A549 (cell line): ENCODE measurements at regions not wholly inside any gene's neighbourhood (a gene's known extent, or its start where the extent isn't known, plus 50 kb on each side); places are given as distances from the start of the nearest gene placed in this dataset.

Experiments
- ATAC-seq, 2 experiments: fragments of 200-7000 bp in 1 of 2; fragments of >200 bp in 1 of 2; cut with Nextera tagmentation in 1 of 2; cut with Tn5 transposase in 1 of 2; 3 replicates each; pipeline versions ENCODE4 v1.8.0 to v1.9.1; 2018 to 2020; ENCODE audit warnings: mild to moderate bottlenecking in 1 of 2, moderate library complexity in 1 of 2
- CTCF ChIA-PET: fragments of 300-600 bp; sonication (Branson Sonifier 250); formaldehyde crosslinking; extraction: SDS; loops from one replicate; lab custom pipeline; 2021; ENCODE audit warnings: antibody characterized with exemption, inconsistent platforms; lab: Yijun Ruan, JAX
- POLR2A ChIA-PET: fragments of 350-600 bp; formaldehyde crosslinking; extraction: SDS; loops from one replicate; lab custom pipeline; 2021; ENCODE audit warnings: antibody characterized with exemption, inconsistent platforms; lab: Yijun Ruan, JAX
- DNase-seq, 2 experiments: peaks; one replicate each; pipeline versions ENCODE4 v3.0.0 to v3.0.0-alpha.2; 2011 to 2016; ENCODE audit warnings: low read depth in 1 of 2, low spot score in 1 of 2
- FAIRE-seq: peaks from 2 replicates; lab custom pipeline; 2011; peaks lifted over from hg19 to GRCh38; lab: Jason Lieb, UNC
- H3K27ac ChIP-seq, 2 experiments: fragments of >200 bp; sonication (Bioruptor Twin); formaldehyde crosslinking; 3 replicates each; pipeline ENCODE4 v1.5.1; 2016 to 2017
- H3K4me1 ChIP-seq: fragments of >200 bp; sonication (Bioruptor Twin); formaldehyde crosslinking; 3 replicates; pipeline ENCODE4 v1.6.1; 2016
- H3K4me2 ChIP-seq: fragments of >200 bp; sonication (Bioruptor Twin); formaldehyde crosslinking; 3 replicates; pipeline ENCODE4 v1.6.1; 2016
- H3K4me3 ChIP-seq: fragments of >200 bp; sonication (Bioruptor Twin); formaldehyde crosslinking; 3 replicates; pipeline ENCODE4 v1.5.1; 2016
- H3K9me3 ChIP-seq: fragments of >200 bp; sonication (Bioruptor Twin); formaldehyde crosslinking; 3 replicates; pipeline ENCODE4 v1.6.1; 2016
- CBX2 ChIP-seq: fragments of 200-600 bp; sonication (generic); IDR thresholded peaks from 2 replicates; pipeline ENCODE4 v1.6.1; 2016; ENCODE audit warnings: low read depth, mild to moderate bottlenecking, borderline replicate concordance
- CHD2 ChIP-seq: fragments of 150-350 bp; IDR thresholded peaks from 2 replicates; pipeline ENCODE4 v1.6.1; 2014; ENCODE audit warnings: low read length; ENCODE audit not compliant: partially characterized antibody
- EHF ChIP-seq: fragments of 250-450 bp; sonication (Bioruptor Pico); IDR thresholded peaks from 2 replicates; pipeline ENCODE4 v1.5.0; 2020; ENCODE audit warnings: mild to moderate bottlenecking
- HEYL ChIP-seq: fragments of 250-450 bp; sonication (Bioruptor Pico); IDR thresholded peaks from 2 replicates; pipeline ENCODE4 v1.8.0; 2021; ENCODE audit warnings: mild to moderate bottlenecking, moderate library complexity
- JUNB ChIP-seq: fragments of >200 bp; sonication (Bioruptor Twin); formaldehyde crosslinking; IDR thresholded peaks from 2 replicates; pipeline ENCODE4 v1.6.1; 2016
- MAFK ChIP-seq: fragments of 450-650 bp; IDR thresholded peaks from 2 replicates; pipeline ENCODE4 v1.6.1; 2014; ENCODE audit not compliant: partially characterized antibody
- MAZ ChIP-seq: fragments of 150-350 bp; IDR thresholded peaks from 2 replicates; pipeline ENCODE4 v1.6.1; 2014; ENCODE audit warnings: antibody characterized with exemption, low read depth, low read length, borderline replicate concordance
- NPAS2 ChIP-seq: fragments of 250-450 bp; sonication (Bioruptor Pico); IDR thresholded peaks from 2 replicates; pipeline ENCODE4 v1.8.0; 2022; ENCODE audit warnings: mild to moderate bottlenecking, moderate library complexity, borderline replicate concordance
- NR3C1 ChIP-seq: fragments of >200 bp; sonication (Bioruptor Twin); formaldehyde crosslinking; IDR thresholded peaks from 3 replicates; pipeline ENCODE4 v1.6.1; 2017
- PHF8 ChIP-seq: fragments of 200-600 bp; sonication (generic); IDR thresholded peaks from 2 replicates; pipeline ENCODE4 v1.6.1; 2016; ENCODE audit warnings: low read depth, mild to moderate bottlenecking, antibody characterized with exemption, moderate library complexity, borderline replicate concordance
- SREBF2 ChIP-seq: fragments of 450-650 bp; IDR thresholded peaks from 2 replicates; pipeline ENCODE4 v1.6.1; 2014; ENCODE audit warnings: mild to moderate bottlenecking, moderate library complexity
- TP53 ChIP-seq: fragments of 250-450 bp; sonication (Bioruptor Pico); IDR thresholded peaks from 2 replicates; pipeline ENCODE4 v1.5.0; 2021; ENCODE audit warnings: mild to moderate bottlenecking, moderate library complexity
- ZFP36 ChIP-seq: fragments of 450-650 bp; IDR thresholded peaks from 2 replicates; pipeline ENCODE4 v1.6.1; 2014; ENCODE audit warnings: borderline replicate concordance; ENCODE audit not compliant: partially characterized antibody
- WGBS: methylation state at CpG from one replicate; pipeline ENCODE4 v1.1.6; 2017; ENCODE audit errors: missing lambda C conversion rate; 5-methylcytosine and 5-hydroxymethylcytosine counted together
- TF ChIP-seq, protein P1 (sequence below): fragments of >200 bp; sonication (Bioruptor Twin); formaldehyde crosslinking; IDR thresholded peaks from 3 replicates; pipeline ENCODE4 v1.6.1; 2016
- TF ChIP-seq, protein P2 (sequence below): fragments of 250-450 bp; sonication (Bioruptor Pico); IDR thresholded peaks from 2 replicates; pipeline ENCODE4 v1.5.0; 2020; ENCODE audit warnings: low read depth, mild to moderate bottlenecking, moderate library complexity
- TF ChIP-seq, protein P3 (sequence below): IDR thresholded peaks from 2 replicates; pipeline ENCODE4 v1.6.1; 2012; ENCODE audit warnings: low read depth, borderline replicate concordance
- TF ChIP-seq, protein P4 (sequence below): fragments of >200 bp; sonication (Bioruptor Twin); formaldehyde crosslinking; IDR thresholded peaks from 2 replicates; pipeline ENCODE4 v1.6.1; 2016
- TF ChIP-seq, protein P5 (sequence below): fragments of 250-450 bp; sonication (Bioruptor Pico); IDR thresholded peaks from 2 replicates; pipeline ENCODE4 v1.5.0; 2021; ENCODE audit warnings: mild to moderate bottlenecking, moderate library complexity, borderline replicate concordance
- TF ChIP-seq, protein P6 (sequence below): fragments of 150-350 bp; IDR thresholded peaks from 2 replicates; pipeline ENCODE4 v1.6.1; 2014; ENCODE audit warnings: low read depth, mild to moderate bottlenecking, low read length
- TF ChIP-seq, protein P7 (sequence below): fragments of 200-600 bp; sonication (generic); IDR thresholded peaks from 2 replicates; pipeline ENCODE4 v1.6.1; 2016; ENCODE audit warnings: antibody characterized with exemption, mild to moderate bottlenecking, moderate library complexity

DNA sequence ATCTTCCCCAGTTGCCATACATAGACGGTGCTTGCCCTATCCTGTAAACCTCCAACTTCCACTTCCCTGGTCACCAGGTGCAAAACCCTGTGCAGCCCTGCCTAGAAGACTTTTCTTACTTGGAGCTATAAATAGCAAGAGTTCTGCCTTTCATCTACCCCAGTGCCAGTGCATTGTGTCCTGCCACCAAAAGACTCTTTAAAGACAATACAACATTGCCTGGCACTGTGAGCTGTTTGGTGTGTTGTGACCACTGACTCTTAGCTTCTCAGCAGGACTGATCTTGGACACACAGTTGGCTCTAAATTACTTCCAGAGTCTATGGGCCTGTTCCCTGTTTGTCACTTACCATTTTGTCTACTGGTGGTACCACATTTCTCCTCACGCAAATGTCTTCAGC, 608.1 kb downstream of the CDH9 start:
- 53% methylated on average over 2 of the region's 2 CpGs for WGBS
- no peak for DNase-seq
- TF ChIP-seq SREBF2, result no peak
- TF ChIP-seq, protein P1, sequence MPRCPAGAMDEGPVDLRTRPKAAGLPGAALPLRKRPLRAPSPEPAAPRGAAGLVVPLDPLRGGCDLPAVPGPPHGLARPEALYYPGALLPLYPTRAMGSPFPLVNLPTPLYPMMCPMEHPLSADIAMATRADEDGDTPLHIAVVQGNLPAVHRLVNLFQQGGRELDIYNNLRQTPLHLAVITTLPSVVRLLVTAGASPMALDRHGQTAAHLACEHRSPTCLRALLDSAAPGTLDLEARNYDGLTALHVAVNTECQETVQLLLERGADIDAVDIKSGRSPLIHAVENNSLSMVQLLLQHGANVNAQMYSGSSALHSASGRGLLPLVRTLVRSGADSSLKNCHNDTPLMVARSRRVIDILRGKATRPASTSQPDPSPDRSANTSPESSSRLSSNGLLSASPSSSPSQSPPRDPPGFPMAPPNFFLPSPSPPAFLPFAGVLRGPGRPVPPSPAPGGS, result no peak
- TF ChIP-seq, protein P2, sequence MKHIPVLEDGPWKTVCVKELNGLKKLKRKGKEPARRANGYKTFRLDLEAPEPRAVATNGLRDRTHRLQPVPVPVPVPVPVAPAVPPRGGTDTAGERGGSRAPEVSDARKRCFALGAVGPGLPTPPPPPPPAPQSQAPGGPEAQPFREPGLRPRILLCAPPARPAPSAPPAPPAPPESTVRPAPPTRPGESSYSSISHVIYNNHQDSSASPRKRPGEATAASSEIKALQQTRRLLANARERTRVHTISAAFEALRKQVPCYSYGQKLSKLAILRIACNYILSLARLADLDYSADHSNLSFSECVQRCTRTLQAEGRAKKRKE, result no peak
- no peak for TF ChIP-seq CHD2
- no peak for TF ChIP-seq CBX2
- TF ChIP-seq, protein P3, sequence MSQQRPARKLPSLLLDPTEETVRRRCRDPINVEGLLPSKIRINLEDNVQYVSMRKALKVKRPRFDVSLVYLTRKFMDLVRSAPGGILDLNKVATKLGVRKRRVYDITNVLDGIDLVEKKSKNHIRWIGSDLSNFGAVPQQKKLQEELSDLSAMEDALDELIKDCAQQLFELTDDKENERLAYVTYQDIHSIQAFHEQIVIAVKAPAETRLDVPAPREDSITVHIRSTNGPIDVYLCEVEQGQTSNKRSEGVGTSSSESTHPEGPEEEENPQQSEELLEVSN, result no peak
- no peak for TF ChIP-seq HEYL (CRISPR knock-in tag)
- TF ChIP-seq, protein P4, sequence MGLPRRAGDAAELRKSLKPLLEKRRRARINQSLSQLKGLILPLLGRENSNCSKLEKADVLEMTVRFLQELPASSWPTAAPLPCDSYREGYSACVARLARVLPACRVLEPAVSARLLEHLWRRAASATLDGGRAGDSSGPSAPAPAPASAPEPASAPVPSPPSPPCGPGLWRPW, result no peak
- TF ChIP-seq, protein P5, sequence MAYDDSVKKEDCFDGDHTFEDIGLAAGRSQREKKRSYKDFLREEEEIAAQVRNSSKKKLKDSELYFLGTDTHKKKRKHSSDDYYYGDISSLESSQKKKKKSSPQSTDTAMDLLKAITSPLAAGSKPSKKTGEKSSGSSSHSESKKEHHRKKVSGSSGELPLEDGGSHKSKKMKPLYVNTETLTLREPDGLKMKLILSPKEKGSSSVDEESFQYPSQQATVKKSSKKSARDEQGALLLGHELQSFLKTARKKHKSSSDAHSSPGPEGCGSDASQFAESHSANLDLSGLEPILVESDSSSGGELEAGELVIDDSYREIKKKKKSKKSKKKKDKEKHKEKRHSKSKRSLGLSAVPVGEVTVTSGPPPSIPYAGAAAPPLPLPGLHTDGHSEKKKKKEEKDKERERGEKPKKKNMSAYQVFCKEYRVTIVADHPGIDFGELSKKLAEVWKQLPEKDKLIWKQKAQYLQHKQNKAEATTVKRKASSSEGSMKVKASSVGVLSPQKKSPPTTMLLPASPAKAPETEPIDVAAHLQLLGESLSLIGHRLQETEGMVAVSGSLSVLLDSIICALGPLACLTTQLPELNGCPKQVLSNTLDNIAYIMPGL, result no peak
- TF ChIP-seq EHF, result no peak
- Histone ChIP-seq H3K9me3 (no peaks in the 10 kb centered on the region), H3K4me2 (no peak overlapping the region), H3K4me3 (no peak overlapping the region), H3K4me1 (no peaks in the 10 kb centered on the region), H3K27ac (no peak overlapping the region)
- no peak for ATAC-seq
- no peak for FAIRE-seq
- POLR2A ChIA-PET, result no interaction called here
- CTCF ChIA-PET, result interaction anchor here (0.6 kb wide), 1 partner anchor 10 kb away, joined by 3 read pairs; no protein-coding TSS in a partner anchor

DNA sequence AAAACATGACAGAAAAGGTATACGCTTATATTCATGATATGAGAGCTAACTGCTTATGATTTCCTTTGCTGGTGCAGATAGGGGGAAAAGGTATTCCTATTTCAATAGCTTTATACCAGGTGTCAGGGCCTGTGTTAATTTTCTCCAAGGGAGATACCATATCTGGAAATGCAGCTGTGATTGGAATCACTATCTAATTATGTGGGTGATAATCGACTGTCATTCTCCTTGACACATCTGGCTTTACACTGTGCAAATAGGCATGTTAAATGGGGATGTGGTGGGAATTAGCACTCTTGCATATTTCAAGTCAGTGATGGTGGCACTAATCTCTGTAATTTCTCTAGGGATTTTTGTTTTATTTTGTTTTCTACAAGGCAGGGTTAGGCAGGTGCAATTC, 611.1 kb downstream of the CDH9 start:
- ChIA-PET POLR2A (no interaction called here), CTCF (no interaction called here)
- Histone ChIP-seq H3K4me2 (no peak overlapping the region), H3K27ac (no peak overlapping the region), H3K9me3 (no peaks in the 10 kb centered on the region), H3K4me3 (no peak overlapping the region), H3K4me1 (no peaks in the 10 kb centered on the region)
- TF ChIP-seq, protein P5, result no peak
- TF ChIP-seq, protein P6, sequence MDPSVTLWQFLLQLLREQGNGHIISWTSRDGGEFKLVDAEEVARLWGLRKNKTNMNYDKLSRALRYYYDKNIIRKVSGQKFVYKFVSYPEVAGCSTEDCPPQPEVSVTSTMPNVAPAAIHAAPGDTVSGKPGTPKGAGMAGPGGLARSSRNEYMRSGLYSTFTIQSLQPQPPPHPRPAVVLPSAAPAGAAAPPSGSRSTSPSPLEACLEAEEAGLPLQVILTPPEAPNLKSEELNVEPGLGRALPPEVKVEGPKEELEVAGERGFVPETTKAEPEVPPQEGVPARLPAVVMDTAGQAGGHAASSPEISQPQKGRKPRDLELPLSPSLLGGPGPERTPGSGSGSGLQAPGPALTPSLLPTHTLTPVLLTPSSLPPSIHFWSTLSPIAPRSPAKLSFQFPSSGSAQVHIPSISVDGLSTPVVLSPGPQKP, result no peak
- TF ChIP-seq CHD2 (no peak), PHF8 (no peak)
- DNase-seq (no peak), FAIRE-seq (no peak), ATAC-seq (no peak)
- WGBS, result 38% methylated on average over 2 of the region's 2 CpGs

DNA sequence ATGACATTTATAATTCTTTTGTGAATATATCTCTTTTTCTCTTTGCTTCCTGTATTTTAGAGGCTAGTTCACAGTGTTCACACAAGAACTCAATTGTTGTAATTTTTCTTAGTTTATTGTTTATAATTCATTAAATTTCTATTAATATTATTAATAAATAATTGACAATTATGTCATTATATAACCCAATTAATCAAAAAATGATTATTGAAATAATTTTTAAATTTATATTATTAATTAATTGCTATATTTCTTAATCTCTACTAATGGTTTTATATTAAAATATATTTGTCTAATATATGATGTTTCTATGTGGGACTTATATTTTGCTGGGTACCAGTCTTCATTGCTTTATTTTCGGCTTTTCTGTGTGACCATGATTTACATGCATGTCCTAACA, 618.4 kb downstream of the CDH9 start:
- H3K9me3 ChIP-seq, result no peaks in the 10 kb centered on the region; the same call in 2 of the 3 replicates
- no peak overlapping the region for H3K27ac ChIP-seq
- 52% methylated on average over 1 of the region's 1 CpG for WGBS
- ChIA-PET CTCF (no interaction called here), POLR2A (no interaction called here)
- no peak overlapping the region for H3K4me2 ChIP-seq
- no peak for ATAC-seq
- H3K4me1 ChIP-seq, result no peaks in the 10 kb centered on the region
- FAIRE-seq, result no peak
- no peak for DNase-seq
- no peak overlapping the region for H3K4me3 ChIP-seq
- TF ChIP-seq NR3C1 (no peak), TP53 (CRISPR knock-in tag) (no peak), JUNB (no peak), MAZ (no peak), MAFK (no peak), NPAS2 (CRISPR knock-in tag) (no peak), ZFP36 (no peak)
- TF ChIP-seq, protein P7, sequence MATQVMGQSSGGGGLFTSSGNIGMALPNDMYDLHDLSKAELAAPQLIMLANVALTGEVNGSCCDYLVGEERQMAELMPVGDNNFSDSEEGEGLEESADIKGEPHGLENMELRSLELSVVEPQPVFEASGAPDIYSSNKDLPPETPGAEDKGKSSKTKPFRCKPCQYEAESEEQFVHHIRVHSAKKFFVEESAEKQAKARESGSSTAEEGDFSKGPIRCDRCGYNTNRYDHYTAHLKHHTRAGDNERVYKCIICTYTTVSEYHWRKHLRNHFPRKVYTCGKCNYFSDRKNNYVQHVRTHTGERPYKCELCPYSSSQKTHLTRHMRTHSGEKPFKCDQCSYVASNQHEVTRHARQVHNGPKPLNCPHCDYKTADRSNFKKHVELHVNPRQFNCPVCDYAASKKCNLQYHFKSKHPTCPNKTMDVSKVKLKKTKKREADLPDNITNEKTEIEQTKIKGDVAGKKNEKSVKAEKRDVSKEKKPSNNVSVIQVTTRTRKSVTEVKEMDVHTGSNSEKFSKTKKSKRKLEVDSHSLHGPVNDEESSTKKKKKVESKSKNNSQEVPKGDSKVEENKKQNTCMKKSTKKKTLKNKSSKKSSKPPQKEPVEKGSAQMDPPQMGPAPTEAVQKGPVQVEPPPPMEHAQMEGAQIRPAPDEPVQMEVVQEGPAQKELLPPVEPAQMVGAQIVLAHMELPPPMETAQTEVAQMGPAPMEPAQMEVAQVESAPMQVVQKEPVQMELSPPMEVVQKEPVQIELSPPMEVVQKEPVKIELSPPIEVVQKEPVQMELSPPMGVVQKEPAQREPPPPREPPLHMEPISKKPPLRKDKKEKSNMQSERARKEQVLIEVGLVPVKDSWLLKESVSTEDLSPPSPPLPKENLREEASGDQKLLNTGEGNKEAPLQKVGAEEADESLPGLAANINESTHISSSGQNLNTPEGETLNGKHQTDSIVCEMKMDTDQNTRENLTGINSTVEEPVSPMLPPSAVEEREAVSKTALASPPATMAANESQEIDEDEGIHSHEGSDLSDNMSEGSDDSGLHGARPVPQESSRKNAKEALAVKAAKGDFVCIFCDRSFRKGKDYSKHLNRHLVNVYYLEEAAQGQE, result no peak
- TF ChIP-seq, protein P6, result no peak
